A549 (cell line): ENCODE measurements at regions not wholly inside any gene's neighbourhood (a gene's known extent, or its start where the extent isn't known, plus 50 kb on each side); places are given as distances from the start of the nearest gene placed in this dataset.

ENCODE experiments used
- ATAC-seq, 2 experiments: fragments of 200-7000 bp in 1 of 2; fragments of >200 bp in 1 of 2; cut with Nextera tagmentation in 1 of 2; cut with Tn5 transposase in 1 of 2; 3 replicates each; pipeline versions ENCODE4 v1.8.0 to v1.9.1; 2018 to 2020; ENCODE audit warnings: mild to moderate bottlenecking in 1 of 2, moderate library complexity in 1 of 2
- CTCF ChIA-PET: fragments of 300-600 bp; sonication (Branson Sonifier 250); formaldehyde crosslinking; extraction: SDS; loops from one replicate; lab custom pipeline; 2021; ENCODE audit warnings: antibody characterized with exemption, inconsistent platforms; lab: Yijun Ruan, JAX
- POLR2A ChIA-PET: fragments of 350-600 bp; formaldehyde crosslinking; extraction: SDS; loops from one replicate; lab custom pipeline; 2021; ENCODE audit warnings: antibody characterized with exemption, inconsistent platforms; lab: Yijun Ruan, JAX
- DNase-seq, 2 experiments: peaks; one replicate each; pipeline versions ENCODE4 v3.0.0 to v3.0.0-alpha.2; 2011 to 2016; ENCODE audit warnings: low read depth in 1 of 2, low spot score in 1 of 2
- FAIRE-seq: peaks from 2 replicates; lab custom pipeline; 2011; peaks lifted over from hg19 to GRCh38; lab: Jason Lieb, UNC
- H3K27ac ChIP-seq, 2 experiments: fragments of >200 bp; sonication (Bioruptor Twin); formaldehyde crosslinking; 3 replicates each; pipeline ENCODE4 v1.5.1; 2016 to 2017
- H3K4me1 ChIP-seq: fragments of >200 bp; sonication (Bioruptor Twin); formaldehyde crosslinking; 3 replicates; pipeline ENCODE4 v1.6.1; 2016
- H3K4me2 ChIP-seq: fragments of >200 bp; sonication (Bioruptor Twin); formaldehyde crosslinking; 3 replicates; pipeline ENCODE4 v1.6.1; 2016
- H3K4me3 ChIP-seq: fragments of >200 bp; sonication (Bioruptor Twin); formaldehyde crosslinking; 3 replicates; pipeline ENCODE4 v1.5.1; 2016
- H3K9me3 ChIP-seq: fragments of >200 bp; sonication (Bioruptor Twin); formaldehyde crosslinking; 3 replicates; pipeline ENCODE4 v1.6.1; 2016
- ATOH8 ChIP-seq: fragments of 250-450 bp; sonication (Bioruptor Pico); IDR thresholded peaks from 2 replicates; pipeline ENCODE4 v1.5.0; 2020; ENCODE audit warnings: low read depth, mild to moderate bottlenecking, moderate library complexity
- CHD2 ChIP-seq: fragments of 150-350 bp; IDR thresholded peaks from 2 replicates; pipeline ENCODE4 v1.6.1; 2014; ENCODE audit warnings: low read length; ENCODE audit not compliant: partially characterized antibody
- CHD4 ChIP-seq: fragments of 200-600 bp; sonication (generic); IDR thresholded peaks from 2 replicates; pipeline ENCODE4 v1.6.1; 2016; ENCODE audit warnings: antibody characterized with exemption, mild to moderate bottlenecking, borderline replicate concordance
- EHF ChIP-seq: fragments of 250-450 bp; sonication (Bioruptor Pico); IDR thresholded peaks from 2 replicates; pipeline ENCODE4 v1.5.0; 2020; ENCODE audit warnings: mild to moderate bottlenecking
- EHMT2 ChIP-seq: fragments of 200-600 bp; sonication (generic); IDR thresholded peaks from 2 replicates; pipeline ENCODE4 v1.6.1; 2016; ENCODE audit warnings: antibody characterized with exemption, low read depth, mild to moderate bottlenecking, moderate library complexity
- EP300 ChIP-seq, 2 experiments: fragments of >200 bp; sonication (Bioruptor Twin); formaldehyde crosslinking; IDR thresholded peaks; 2 replicates in 1 of 2; 3 replicates in 1 of 2; pipeline ENCODE4 v1.6.1; 2016 to 2017
- ESRRA ChIP-seq: fragments of 150-350 bp; IDR thresholded peaks from 2 replicates; pipeline ENCODE4 v1.6.1; 2014; ENCODE audit warnings: mild to moderate bottlenecking, low read length, borderline replicate concordance
- HEYL ChIP-seq: fragments of 250-450 bp; sonication (Bioruptor Pico); IDR thresholded peaks from 2 replicates; pipeline ENCODE4 v1.8.0; 2021; ENCODE audit warnings: mild to moderate bottlenecking, moderate library complexity
- HOXB13 ChIP-seq: fragments of 250-450 bp; sonication (Bioruptor Pico); IDR thresholded peaks from 2 replicates; pipeline ENCODE4 v1.5.0; 2020; ENCODE audit warnings: low read depth, mild to moderate bottlenecking, moderate library complexity
- JUN ChIP-seq, 2 experiments: fragments of >200 bp; sonication (Bioruptor Twin); formaldehyde crosslinking; IDR thresholded peaks; 2 replicates in 1 of 2; 3 replicates in 1 of 2; pipeline ENCODE4 v1.6.1; 2016 to 2017
- KDM1A ChIP-seq: fragments of 200-600 bp; sonication (generic); IDR thresholded peaks from 2 replicates; pipeline ENCODE4 v1.6.1; 2016; ENCODE audit warnings: low read depth, mild to moderate bottlenecking
- MAX ChIP-seq: IDR thresholded peaks from 2 replicates; pipeline ENCODE4 v1.6.1; 2012
- MAZ ChIP-seq: fragments of 150-350 bp; IDR thresholded peaks from 2 replicates; pipeline ENCODE4 v1.6.1; 2014; ENCODE audit warnings: antibody characterized with exemption, low read depth, low read length, borderline replicate concordance
- NPAS2 ChIP-seq: fragments of 250-450 bp; sonication (Bioruptor Pico); IDR thresholded peaks from 2 replicates; pipeline ENCODE4 v1.8.0; 2022; ENCODE audit warnings: mild to moderate bottlenecking, moderate library complexity, borderline replicate concordance
- ZNF302 ChIP-seq: fragments of 250-450 bp; sonication (Bioruptor Pico); IDR thresholded peaks from 2 replicates; pipeline ENCODE4 v1.9.0; 2021; ENCODE audit warnings: inconsistent platforms, mild to moderate bottlenecking, moderate library complexity
- WGBS: methylation state at CpG from one replicate; pipeline ENCODE4 v1.1.6; 2017; ENCODE audit errors: missing lambda C conversion rate; 5-methylcytosine and 5-hydroxymethylcytosine counted together
- TF ChIP-seq, protein P1 (sequence below): IDR thresholded peaks from 2 replicates; pipeline ENCODE4 v1.6.1; 2012; ENCODE audit warnings: low read depth, borderline replicate concordance
- TF ChIP-seq, protein P2 (sequence below): fragments of 450-650 bp; IDR thresholded peaks from 2 replicates; pipeline ENCODE4 v1.6.1; 2014; ENCODE audit warnings: antibody characterized with exemption
- TF ChIP-seq, protein P3 (sequence below): fragments of 200-600 bp; sonication (generic); IDR thresholded peaks from 2 replicates; pipeline ENCODE4 v1.6.1; 2016; ENCODE audit warnings: antibody characterized with exemption, mild to moderate bottlenecking, moderate library complexity
- TF ChIP-seq, protein P4 (sequence below): fragments of >200 bp; sonication (Bioruptor Twin); formaldehyde crosslinking; IDR thresholded peaks from 3 replicates; pipeline ENCODE4 v1.5.1; 2016

DNA sequence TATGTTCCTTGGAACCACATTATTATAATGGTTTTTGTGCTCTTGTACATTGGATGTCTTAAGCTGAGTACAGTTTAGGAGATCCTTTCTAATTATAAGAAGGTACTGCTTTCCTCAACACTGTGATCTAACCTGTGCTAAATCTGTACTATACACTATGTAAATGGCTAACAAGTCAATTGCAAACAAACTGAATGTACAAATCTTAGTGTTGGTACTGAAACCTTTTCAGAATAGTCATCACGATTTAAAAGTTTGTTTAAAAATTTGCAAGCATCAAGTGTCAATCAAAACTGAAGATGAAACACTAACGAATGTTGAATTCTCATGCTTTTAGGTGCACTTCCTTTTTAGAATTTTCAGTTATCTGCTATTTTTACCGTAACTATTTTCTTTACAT is 2090.4 kb upstream of the TENM3 start:
- H3K9me3 ChIP-seq = no peaks in the 10 kb centered on the region
- DNase-seq = no peak
- TF ChIP-seq KDM1A = no peak
- TF ChIP-seq, protein P1, sequence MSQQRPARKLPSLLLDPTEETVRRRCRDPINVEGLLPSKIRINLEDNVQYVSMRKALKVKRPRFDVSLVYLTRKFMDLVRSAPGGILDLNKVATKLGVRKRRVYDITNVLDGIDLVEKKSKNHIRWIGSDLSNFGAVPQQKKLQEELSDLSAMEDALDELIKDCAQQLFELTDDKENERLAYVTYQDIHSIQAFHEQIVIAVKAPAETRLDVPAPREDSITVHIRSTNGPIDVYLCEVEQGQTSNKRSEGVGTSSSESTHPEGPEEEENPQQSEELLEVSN = no peak
- no peak for TF ChIP-seq MAX
- ChIA-PET POLR2A (no interaction called here), CTCF (no interaction called here)
- no peak overlapping the region for H3K4me2 ChIP-seq
- H3K4me1 ChIP-seq = no peaks in the 10 kb centered on the region
- H3K27ac ChIP-seq = no peak overlapping the region
- no peak for ATAC-seq
- WGBS = 9% methylated on average over 3 of the region's 3 CpGs
- H3K4me3 ChIP-seq = no peak overlapping the region
- no peak for FAIRE-seq

GRCh38 chr4:180153587-180153986 is 2089.6 kb upstream of the TENM3 start:
- Histone ChIP-seq H3K4me1 (no peaks in the 10 kb centered on the region), H3K27ac (no peak overlapping the region), H3K9me3 (no peaks in the 10 kb centered on the region), H3K4me2 (no peak overlapping the region), H3K4me3 (no peak overlapping the region)
- 58% methylated on average over 5 of the region's 5 CpGs for WGBS
- ChIA-PET POLR2A (no interaction called here), CTCF (no interaction called here)
- DNase-seq (no peak), FAIRE-seq (no peak), ATAC-seq (no peak)
- TF ChIP-seq, protein P2, sequence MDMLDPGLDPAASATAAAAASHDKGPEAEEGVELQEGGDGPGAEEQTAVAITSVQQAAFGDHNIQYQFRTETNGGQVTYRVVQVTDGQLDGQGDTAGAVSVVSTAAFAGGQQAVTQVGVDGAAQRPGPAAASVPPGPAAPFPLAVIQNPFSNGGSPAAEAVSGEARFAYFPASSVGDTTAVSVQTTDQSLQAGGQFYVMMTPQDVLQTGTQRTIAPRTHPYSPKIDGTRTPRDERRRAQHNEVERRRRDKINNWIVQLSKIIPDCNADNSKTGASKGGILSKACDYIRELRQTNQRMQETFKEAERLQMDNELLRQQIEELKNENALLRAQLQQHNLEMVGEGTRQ = no peak
- TF ChIP-seq ZNF302 = no peak
- TF ChIP-seq NPAS2 = no peak
- TF ChIP-seq, protein P3, sequence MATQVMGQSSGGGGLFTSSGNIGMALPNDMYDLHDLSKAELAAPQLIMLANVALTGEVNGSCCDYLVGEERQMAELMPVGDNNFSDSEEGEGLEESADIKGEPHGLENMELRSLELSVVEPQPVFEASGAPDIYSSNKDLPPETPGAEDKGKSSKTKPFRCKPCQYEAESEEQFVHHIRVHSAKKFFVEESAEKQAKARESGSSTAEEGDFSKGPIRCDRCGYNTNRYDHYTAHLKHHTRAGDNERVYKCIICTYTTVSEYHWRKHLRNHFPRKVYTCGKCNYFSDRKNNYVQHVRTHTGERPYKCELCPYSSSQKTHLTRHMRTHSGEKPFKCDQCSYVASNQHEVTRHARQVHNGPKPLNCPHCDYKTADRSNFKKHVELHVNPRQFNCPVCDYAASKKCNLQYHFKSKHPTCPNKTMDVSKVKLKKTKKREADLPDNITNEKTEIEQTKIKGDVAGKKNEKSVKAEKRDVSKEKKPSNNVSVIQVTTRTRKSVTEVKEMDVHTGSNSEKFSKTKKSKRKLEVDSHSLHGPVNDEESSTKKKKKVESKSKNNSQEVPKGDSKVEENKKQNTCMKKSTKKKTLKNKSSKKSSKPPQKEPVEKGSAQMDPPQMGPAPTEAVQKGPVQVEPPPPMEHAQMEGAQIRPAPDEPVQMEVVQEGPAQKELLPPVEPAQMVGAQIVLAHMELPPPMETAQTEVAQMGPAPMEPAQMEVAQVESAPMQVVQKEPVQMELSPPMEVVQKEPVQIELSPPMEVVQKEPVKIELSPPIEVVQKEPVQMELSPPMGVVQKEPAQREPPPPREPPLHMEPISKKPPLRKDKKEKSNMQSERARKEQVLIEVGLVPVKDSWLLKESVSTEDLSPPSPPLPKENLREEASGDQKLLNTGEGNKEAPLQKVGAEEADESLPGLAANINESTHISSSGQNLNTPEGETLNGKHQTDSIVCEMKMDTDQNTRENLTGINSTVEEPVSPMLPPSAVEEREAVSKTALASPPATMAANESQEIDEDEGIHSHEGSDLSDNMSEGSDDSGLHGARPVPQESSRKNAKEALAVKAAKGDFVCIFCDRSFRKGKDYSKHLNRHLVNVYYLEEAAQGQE = no peak
- TF ChIP-seq CHD4 = no peak
- no peak for TF ChIP-seq JUN (IDR thresholded peaks at IDR 0.05)
- no peak for TF ChIP-seq EHF
- no peak for TF ChIP-seq EP300 (IDR thresholded peaks at IDR 0.05)
- no peak for TF ChIP-seq EHMT2
- no peak for TF ChIP-seq HEYL (CRISPR knock-in tag)
- TF ChIP-seq ATOH8 (CRISPR knock-in tag) = no peak
- TF ChIP-seq, protein P4, sequence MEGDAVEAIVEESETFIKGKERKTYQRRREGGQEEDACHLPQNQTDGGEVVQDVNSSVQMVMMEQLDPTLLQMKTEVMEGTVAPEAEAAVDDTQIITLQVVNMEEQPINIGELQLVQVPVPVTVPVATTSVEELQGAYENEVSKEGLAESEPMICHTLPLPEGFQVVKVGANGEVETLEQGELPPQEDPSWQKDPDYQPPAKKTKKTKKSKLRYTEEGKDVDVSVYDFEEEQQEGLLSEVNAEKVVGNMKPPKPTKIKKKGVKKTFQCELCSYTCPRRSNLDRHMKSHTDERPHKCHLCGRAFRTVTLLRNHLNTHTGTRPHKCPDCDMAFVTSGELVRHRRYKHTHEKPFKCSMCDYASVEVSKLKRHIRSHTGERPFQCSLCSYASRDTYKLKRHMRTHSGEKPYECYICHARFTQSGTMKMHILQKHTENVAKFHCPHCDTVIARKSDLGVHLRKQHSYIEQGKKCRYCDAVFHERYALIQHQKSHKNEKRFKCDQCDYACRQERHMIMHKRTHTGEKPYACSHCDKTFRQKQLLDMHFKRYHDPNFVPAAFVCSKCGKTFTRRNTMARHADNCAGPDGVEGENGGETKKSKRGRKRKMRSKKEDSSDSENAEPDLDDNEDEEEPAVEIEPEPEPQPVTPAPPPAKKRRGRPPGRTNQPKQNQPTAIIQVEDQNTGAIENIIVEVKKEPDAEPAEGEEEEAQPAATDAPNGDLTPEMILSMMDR = no peak
- TF ChIP-seq HOXB13 = no peak
- TF ChIP-seq ESRRA = no peak
- TF ChIP-seq CHD2 = no peak
- TF ChIP-seq MAZ = no peak
